HepG2 (cell line): ENCODE measurements at regions not wholly inside any gene's neighbourhood (a gene's known extent, or its start where the extent isn't known, plus 50 kb on each side); places are given as distances from the start of the nearest gene placed in this dataset.
"Not testable (repeated sequence)": the region's sequence is repeated elsewhere in the genome, so short reads cannot be mapped to it uniquely, and the experiment has no call there.

Source experiments
- ATAC-seq: fragments of 200-7000 bp; cut with Tn5 transposase; 3 replicates; pipeline ENCODE4 v1.9.1; 2020; ENCODE audit warnings: mild to moderate bottlenecking, moderate library complexity
- BruUV-seq: library from RNA; stranded (reverse); fragments of 400-500 nt; replicated peaks from 2 replicates; lab custom pipeline; 2021; lab: Mats Ljungman, UMichigan
- CTCF ChIA-PET: fragments of 300-600 bp; formaldehyde crosslinking; extraction: SDS; loops from one replicate; lab custom pipeline; 2021; ENCODE audit warnings: low total read pairs, inconsistent platforms, low intra/inter-chr PET ratio; lab: Yijun Ruan, JAX
- POLR2A ChIA-PET: fragments of 350-600 bp; sonication (Branson Sonifier 250); formaldehyde crosslinking; loops from one replicate; lab custom pipeline; 2020; ENCODE audit warnings: antibody characterized with exemption, inconsistent platforms; lab: Yijun Ruan, JAX
- DNase-seq: peaks from one replicate; pipeline ENCODE4 v3.0.0-alpha.2; 2015; ENCODE audit warnings: low spot score
- FAIRE-seq: peaks from 3 replicates; lab custom pipeline; 2011; peaks lifted over from hg19 to GRCh38; lab: Jason Lieb, UNC
- H2AFZ ChIP-seq: one replicate; pipeline ENCODE4 v1.6.1; 2011; ENCODE audit warnings: low read length, inconsistent platforms
- H3K27ac ChIP-seq: fragments of 300-600 bp; 3 replicates; pipeline ENCODE4 v1.8.0; 2011; ENCODE audit warnings: mixed run types, mild to moderate bottlenecking, mixed read lengths, low read length, inconsistent platforms; ENCODE audit not compliant: insufficient read depth; ENCODE audit errors: extremely low read length
- H3K27me3 ChIP-seq, 2 experiments: fragments of 200-600 bp in 1 of 2; 2 replicates in 1 of 2; 3 replicates in 1 of 2; pipeline versions ENCODE4 v1.6.0 to v1.8.0; 2011; ENCODE audit warnings: low read length in 2 of 2, mild to moderate bottlenecking in 2 of 2, moderate library complexity in 2 of 2, inconsistent platforms in 1 of 2; ENCODE audit not compliant: insufficient read depth in 2 of 2, control insufficient read depth in 1 of 2
- H3K36me3 ChIP-seq, 2 experiments: fragments of 200-600 bp in 1 of 2; replicated peaks in 1 of 2; 2 replicates in 1 of 2; 3 replicates in 1 of 2; pipeline versions ENCODE4 v1.5.1 to v1.8.0; 2011; ENCODE audit warnings: low read length in 2 of 2, inconsistent platforms in 1 of 2; ENCODE audit not compliant: insufficient read depth in 2 of 2, control insufficient read depth in 1 of 2
- H3K4me1 ChIP-seq: 2 replicates; pipeline ENCODE4 v1.5.1; 2012; ENCODE audit warnings: low read length, inconsistent platforms; ENCODE audit not compliant: insufficient read depth
- H3K4me2 ChIP-seq: 2 replicates; pipeline ENCODE4 v1.6.0; 2011; ENCODE audit warnings: low read depth, low read length, inconsistent platforms
- H3K4me3 ChIP-seq, 3 experiments: fragments of 200-600 bp in 1 of 3; sonication (generic), shearing (Covaris generic) in 1 of 3; replicated peaks in 1 of 3; 2 replicates each; pipeline ENCODE4 v1.5.1; 2011 to 2016; ENCODE audit warnings: low read length in 3 of 3, inconsistent platforms in 2 of 3, low read depth in 2 of 3, mild to moderate bottlenecking in 2 of 3, control low read depth in 1 of 3, mixed read lengths in 1 of 3; ENCODE audit not compliant: insufficient read depth in 1 of 3
- H3K79me2 ChIP-seq: one replicate; pipeline ENCODE4 v1.6.1; 2011; ENCODE audit warnings: low read length, inconsistent platforms; ENCODE audit not compliant: insufficient read depth
- H3K9ac ChIP-seq: 2 replicates; pipeline ENCODE4 v1.6.0; 2011; ENCODE audit warnings: mild to moderate bottlenecking, low read depth, low read length, inconsistent platforms; ENCODE audit not compliant: insufficient read depth
- H3K9me3 ChIP-seq: 2 replicates; pipeline ENCODE4 v1.5.1; 2012; ENCODE audit warnings: mild to moderate bottlenecking, low read length
- H4K20me1 ChIP-seq: 2 replicates; pipeline ENCODE4 v1.6.0; 2011; ENCODE audit warnings: inconsistent platforms, mild to moderate bottlenecking, low read length, moderate library complexity; ENCODE audit not compliant: insufficient read depth
- ARID5B ChIP-seq: IDR thresholded peaks from 2 replicates; pipeline ENCODE4 v1.4.0; 2020; ENCODE audit warnings: mild to moderate bottlenecking, missing genetic modification reagents
- FOXA1 ChIP-seq, 2 experiments: fragments of 450-650 bp in 1 of 2; sonication (generic) in 1 of 2; formaldehyde crosslinking in 1 of 2; IDR thresholded peaks; 2 replicates each; pipeline versions ENCODE4 v1.4.0 to v1.6.1; 2016 to 2020; ENCODE audit warnings: missing genetic modification reagents in 1 of 2
- ZMYM4 ChIP-seq: sonication (generic); formaldehyde crosslinking; IDR thresholded peaks from 2 replicates; pipeline ENCODE4 v1.8.1; 2023; ENCODE audit warnings: mild to moderate bottlenecking, missing genetic modification reagents
- ZNF281 ChIP-seq: sonication (generic); formaldehyde crosslinking; IDR thresholded peaks from 2 replicates; pipeline ENCODE4 v1.4.0; 2020; ENCODE audit warnings: missing genetic modification reagents, borderline replicate concordance
- WGBS: methylation state at CpG from one replicate; pipeline ENCODE4 v1.1.6; 2017; ENCODE audit warnings: low lambda C conversion rate; 5-methylcytosine and 5-hydroxymethylcytosine counted together
- in situ Hi-C: cut with HindIII; loops from 2 replicates; pipeline ENCODE4 v1.10.0; 2017; ENCODE audit warnings: low pct_unique_long_range_greater_than_20kb; ENCODE audit not compliant: extremely low pct_ligation_motif_present
- intact Hi-C: fragments of 100-400 bp; cut with micrococcal nuclease; formaldehyde crosslinking; loops from one replicate; pipeline ENCODE4 v1.10.0; 2022; ENCODE audit not compliant: unreplicated experiment

- not testable (repeated sequence) for BruUV-seq, H3K4me2 ChIP-seq
Measured at GRCh38 chr3:187862701-187863277, 117.5 kb upstream of the BCL6 start.

More at GRCh38 chr3:187862701-187863277, 117.5 kb upstream of the BCL6 start:
- H3K4me3 ChIP-seq; DNase-seq; in situ Hi-C loops; H3K27me3 ChIP-seq; H3K79me2 ChIP-seq; FAIRE-seq; CTCF ChIA-PET; H4K20me1 ChIP-seq; intact Hi-C loops; ATAC-seq; H3K27ac ChIP-seq; H3K9ac ChIP-seq; H2AFZ ChIP-seq; POLR2A ChIA-PET; H3K4me1 ChIP-seq; H3K36me3 ChIP-seq; H3K9me3 ChIP-seq; TF ChIP-seq FOXA1 (IDR thresholded peaks at IDR 0.05): not testable (repeated sequence)
- WGBS = 92% methylated on average over 10 of the region's 22 CpGs
- peak; percentile 85 for TF ChIP-seq ZNF281 (CRISPR knock-in tag)
- peak; percentile 27; the same call in 1 of the 2 replicates for TF ChIP-seq ARID5B (CRISPR knock-in tag)
- TF ChIP-seq ZMYM4 (CRISPR knock-in tag) = 0 out of 2 replicates have a peak, but pooled peaks have one; percentile 13
- TF ChIP-seq FOXA1 (CRISPR knock-in tag; IDR thresholded peaks at IDR 0.05) = peak; percentile 38; the same call in 1 of the 2 replicates
